ENCODE measurements at regions not wholly inside any gene's neighbourhood (a gene's known extent, or its start where the extent isn't known, plus 50 kb on each side); places are given as distances from the start of the nearest gene placed in this dataset.
"Not testable (repeated sequence)": the region's sequence is repeated elsewhere in the genome, so short reads cannot be mapped to it uniquely, and the experiment has no call there.

DNA sequence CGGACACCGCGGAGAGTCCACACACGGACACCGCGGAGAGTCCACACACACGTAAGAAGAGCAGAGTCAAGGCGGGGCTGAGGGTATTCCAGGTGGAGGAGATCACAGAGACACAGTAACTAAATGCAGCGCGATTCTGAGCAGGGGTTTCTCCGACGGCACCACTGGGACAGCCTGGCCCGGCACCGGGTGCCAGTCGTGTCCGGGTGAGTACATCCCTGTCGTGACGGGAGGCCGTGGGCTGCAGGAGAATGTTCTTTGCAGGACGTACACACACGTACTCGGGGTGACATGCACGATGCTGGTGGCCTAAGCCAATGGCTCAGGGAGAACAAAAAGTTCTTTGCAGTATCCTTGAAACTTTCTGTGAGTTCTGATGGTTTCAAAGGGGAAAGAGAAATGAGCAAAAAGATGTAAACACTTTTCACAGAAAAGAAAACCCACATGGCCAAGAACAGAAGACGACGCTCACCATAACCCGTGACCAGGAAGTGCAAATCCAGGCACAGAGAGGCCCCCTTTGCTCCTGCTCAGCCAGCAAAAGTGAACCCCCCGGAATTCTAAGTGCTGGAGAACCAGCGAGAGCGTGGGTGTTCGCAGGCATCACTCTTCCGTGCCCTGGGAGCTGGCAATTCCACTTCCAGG is 53.7 kb upstream of the METRNL start:
- TF ChIP-seq, protein P1, sequence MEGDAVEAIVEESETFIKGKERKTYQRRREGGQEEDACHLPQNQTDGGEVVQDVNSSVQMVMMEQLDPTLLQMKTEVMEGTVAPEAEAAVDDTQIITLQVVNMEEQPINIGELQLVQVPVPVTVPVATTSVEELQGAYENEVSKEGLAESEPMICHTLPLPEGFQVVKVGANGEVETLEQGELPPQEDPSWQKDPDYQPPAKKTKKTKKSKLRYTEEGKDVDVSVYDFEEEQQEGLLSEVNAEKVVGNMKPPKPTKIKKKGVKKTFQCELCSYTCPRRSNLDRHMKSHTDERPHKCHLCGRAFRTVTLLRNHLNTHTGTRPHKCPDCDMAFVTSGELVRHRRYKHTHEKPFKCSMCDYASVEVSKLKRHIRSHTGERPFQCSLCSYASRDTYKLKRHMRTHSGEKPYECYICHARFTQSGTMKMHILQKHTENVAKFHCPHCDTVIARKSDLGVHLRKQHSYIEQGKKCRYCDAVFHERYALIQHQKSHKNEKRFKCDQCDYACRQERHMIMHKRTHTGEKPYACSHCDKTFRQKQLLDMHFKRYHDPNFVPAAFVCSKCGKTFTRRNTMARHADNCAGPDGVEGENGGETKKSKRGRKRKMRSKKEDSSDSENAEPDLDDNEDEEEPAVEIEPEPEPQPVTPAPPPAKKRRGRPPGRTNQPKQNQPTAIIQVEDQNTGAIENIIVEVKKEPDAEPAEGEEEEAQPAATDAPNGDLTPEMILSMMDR (IDR thresholded peaks at IDR 0.05), result no peak
- TF ChIP-seq POLR2A (IDR thresholded peaks at IDR 0.05) (no peak), EP300 (IDR thresholded peaks at IDR 0.05) (no peak)
- no peak overlapping the region for H3K4me3 ChIP-seq
- H3K27me3 ChIP-seq, result no peaks in the 10 kb centered on the region
- intact Hi-C loops (cut with DNase I), result no loop called here
- H3K9me3 ChIP-seq, result no peaks in the 10 kb centered on the region
- H3K27ac ChIP-seq, result no peak overlapping the region
- DNase-seq, result peak in 1 of 5 donors; percentile 13
- no peaks in the 10 kb centered on the region for H3K4me1 ChIP-seq (ENCODE audit: insufficient read depth)
- no peaks in the 10 kb centered on the region for H3K36me3 ChIP-seq
- 94 to 95% (median 94%) methylated on average over 27 to 31 of the region's 31 CpGs for WGBS, 3 donors

DNA sequence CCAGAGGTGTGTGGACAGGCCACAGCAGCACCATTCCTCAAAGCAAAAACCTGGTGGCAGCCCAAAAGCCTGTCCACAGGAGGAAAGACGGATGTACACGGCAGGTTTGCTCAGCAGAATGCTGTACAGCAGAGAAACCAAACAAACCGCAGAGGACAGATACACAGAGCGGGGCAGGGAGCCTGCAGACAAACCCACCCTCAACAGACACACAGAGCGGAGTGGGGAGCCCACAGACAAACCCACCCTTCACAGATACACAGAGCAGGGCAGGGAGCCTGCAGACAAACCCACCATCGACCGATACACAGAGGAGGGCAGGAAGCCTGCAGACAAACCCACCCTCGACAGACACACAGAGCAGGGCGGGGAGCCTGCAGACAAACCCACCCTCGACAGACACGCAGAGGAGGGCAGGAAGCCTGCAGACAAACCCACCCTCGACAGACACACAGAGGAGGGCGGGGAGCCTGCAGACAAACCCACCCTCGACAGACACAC is 53.0 kb upstream of the METRNL start:
- intact Hi-C loops (cut with DNase I), result no loop called here
- Histone ChIP-seq H3K4me3 (no peak overlapping the region), H3K4me1 (ENCODE audit: insufficient read depth) (no peaks in the 10 kb centered on the region), H3K36me3 (no peaks in the 10 kb centered on the region), H3K27ac (no peak overlapping the region), H3K9me3 (no peaks in the 10 kb centered on the region), H3K27me3 (no peaks in the 10 kb centered on the region)
- peak in 1 of 5 donors; percentile 7 for DNase-seq
- 73 to 80% (median 75%) methylated on average over 14 of the region's 14 CpGs for WGBS, 3 donors
- TF ChIP-seq EP300 (IDR thresholded peaks at IDR 0.05) (no peak), POLR2A (IDR thresholded peaks at IDR 0.05) (no peak)
- TF ChIP-seq, protein P1 (IDR thresholded peaks at IDR 0.05), result no peak

- H3K27me3 ChIP-seq; intact Hi-C loops (cut with DNase I); H3K4me3 ChIP-seq; H3K36me3 ChIP-seq; H3K4me1 ChIP-seq (ENCODE audit: insufficient read depth); H3K9me3 ChIP-seq; H3K27ac ChIP-seq: not testable (repeated sequence)
- peak in 1 of 5 donors; percentile 2 for DNase-seq
- 76 to 91% (median 84%) methylated on average over 11 of the region's 11 CpGs for WGBS, 3 donors
These were observed 52.5 kb upstream of the METRNL start for GRCh38 chr17:83026921-83027320.

- Histone ChIP-seq H3K9me3 (no peaks in the 10 kb centered on the region), H3K4me3 (no peak overlapping the region), H3K4me1 (ENCODE audit: insufficient read depth) (no peaks in the 10 kb centered on the region), H3K36me3 (no peaks in the 10 kb centered on the region), H3K27ac (no peak overlapping the region), H3K27me3 (no peaks in the 10 kb centered on the region)
- no peak for TF ChIP-seq EP300 (IDR thresholded peaks at IDR 0.05)
- TF ChIP-seq, protein P1 (IDR thresholded peaks at IDR 0.05), result no peak
- no peak for TF ChIP-seq POLR2A (IDR thresholded peaks at IDR 0.05)
- intact Hi-C loops (cut with DNase I), result no loop called here
- DNase-seq, result peak in 1 of 5 donors; percentile 19
- WGBS, 3 donors, result 95% methylated on average over 17 of the region's 17 CpGs
These were observed 50.6 kb upstream of the METRNL start for GRCh38 chr17:83028851-83029250.

GRCh38 chr17:83029571-83029970 is 49.8 kb upstream of the METRNL start:
- intact Hi-C loops (cut with DNase I), result no loop called here
- 91 to 92% (median 91%) methylated on average over 16 of the region's 16 CpGs for WGBS, 3 donors
- TF ChIP-seq, protein P1 (IDR thresholded peaks at IDR 0.05), result no peak
- TF ChIP-seq EP300 (IDR thresholded peaks at IDR 0.05) (no peak), POLR2A (IDR thresholded peaks at IDR 0.05) (no peak)
- DNase-seq, result peak in 1 of 5 donors; percentile 12
- Histone ChIP-seq H3K36me3 (no peaks in the 10 kb centered on the region), H3K27me3 (no peaks in the 10 kb centered on the region), H3K9me3 (no peaks in the 10 kb centered on the region), H3K4me1 (ENCODE audit: insufficient read depth) (no peaks in the 10 kb centered on the region), H3K4me3 (no peak overlapping the region), H3K27ac (no peak overlapping the region)
